ENCODE measurements at regions not wholly inside any gene's neighbourhood (a gene's known extent, or its start where the extent isn't known, plus 50 kb on each side); places are given as distances from the start of the nearest gene placed in this dataset.

- TF ChIP-seq PRDM15 (CRISPR knock-in tag; IDR thresholded peaks at IDR 0.05) (no peak), SIN3A (IDR thresholded peaks at IDR 0.05; ENCODE audit: low read depth, low read length) (no peak), CTCF (IDR thresholded peaks at IDR 0.05 in 2 of 3, conservative IDR thresholded peaks at IDR 0.05 in 1 of 3; ENCODE audit: control insufficient read depth in 2 of 3, extremely low read depth in 1 of 3, insufficient read depth in 1 of 3, low read depth in 3 of 3, low read length in 3 of 3) (no peak), DPF2 (IDR thresholded peaks at IDR 0.05) (no peak), JUNB (IDR thresholded peaks at IDR 0.05) (no peak), CEBPZ (IDR thresholded peaks at IDR 0.05; ENCODE audit: low read depth, low read length) (no peak), EZH2 (IDR thresholded peaks at IDR 0.05; ENCODE audit: borderline replicate concordance, control insufficient read depth, low read depth, low read length) (no peak), IKZF2 (IDR thresholded peaks at IDR 0.05) (no peak), MYC (IDR thresholded peaks at IDR 0.05; ENCODE audit: insufficient read depth, insufficient read length, insufficient replicate concordance, low read length, severe bottlenecking) (no peak), SREBF2 (IDR thresholded peaks at IDR 0.05; ENCODE audit: low read length) (no peak), MYB (IDR thresholded peaks at IDR 0.05; ENCODE audit: borderline replicate concordance, low read depth, low read length) (no peak), JUND (IDR thresholded peaks at IDR 0.05; ENCODE audit: low read depth, low read length) (no peak)
Measured at GRCh38 chr1:106554294-106554693, 502.2 kb upstream of the PRMT6 start.

Measured in GM12878 (cell line).